ENCODE measurements at regions not wholly inside any gene's neighbourhood (a gene's known extent, or its start where the extent isn't known, plus 50 kb on each side); places are given as distances from the start of the nearest gene placed in this dataset.

- H4K8ac ChIP-seq (ENCODE audit: low read depth in 2 of 2, low read length in 2 of 2), result no peak overlapping the region
- intact Hi-C loops (cut with micrococcal nuclease), result no loop called here
- CTCF ChIA-PET, result no interaction called here
- no peak overlapping the region for H3K4me3 ChIP-seq (ENCODE audit: insufficient read depth, low read depth, low read length)
- no peak overlapping the region for H3K4ac ChIP-seq (ENCODE audit: low read depth, low read length)
- no peak overlapping the region for H2AFZ ChIP-seq (replicated peaks; ENCODE audit: low read length, poor library complexity)
- H2AK9ac ChIP-seq (replicated peaks; ENCODE audit: low read depth, low read length, poor library complexity), result no peak overlapping the region
- BruUV-seq (replicated peaks), result no TSS peak
- H3K79me1 ChIP-seq (ENCODE audit: low read depth in 1 of 2, low read length in 2 of 2), result no peaks in the 10 kb centered on the region
- TF ChIP-seq, protein P1, sequence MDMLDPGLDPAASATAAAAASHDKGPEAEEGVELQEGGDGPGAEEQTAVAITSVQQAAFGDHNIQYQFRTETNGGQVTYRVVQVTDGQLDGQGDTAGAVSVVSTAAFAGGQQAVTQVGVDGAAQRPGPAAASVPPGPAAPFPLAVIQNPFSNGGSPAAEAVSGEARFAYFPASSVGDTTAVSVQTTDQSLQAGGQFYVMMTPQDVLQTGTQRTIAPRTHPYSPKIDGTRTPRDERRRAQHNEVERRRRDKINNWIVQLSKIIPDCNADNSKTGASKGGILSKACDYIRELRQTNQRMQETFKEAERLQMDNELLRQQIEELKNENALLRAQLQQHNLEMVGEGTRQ (IDR thresholded peaks at IDR 0.05; ENCODE audit: low read depth, low read length), result no peak
- no peak overlapping the region for H2BK15ac ChIP-seq (ENCODE audit: low read depth, low read length)
- no peaks in the 10 kb centered on the region for H4K20me1 ChIP-seq (ENCODE audit: insufficient read depth, low read length)
- no peaks in the 10 kb centered on the region for H3K4me1 ChIP-seq (ENCODE audit: control insufficient read depth, insufficient read depth, low read length)
- ATAC-seq (ENCODE audit: low read depth) (no peak), DNase-seq (no peak)
- dilution Hi-C loops (cut with HindIII; ENCODE audit: low sequenced_read_pairs, unreplicated experiment), result no loop called here
- no peaks in the 10 kb centered on the region for H3K27me3 ChIP-seq (ENCODE audit: control insufficient read depth, insufficient read depth, low read length)
- H3K23ac ChIP-seq (ENCODE audit: low read depth, low read length), result no peak overlapping the region
- H2BK5ac ChIP-seq (ENCODE audit: low read depth, low read length, poor library complexity, severe bottlenecking), result no peak overlapping the region
- no peak overlapping the region for H4K91ac ChIP-seq (ENCODE audit: insufficient read depth, low read depth, low read length)
- H3K36me3 ChIP-seq (ENCODE audit: control insufficient read depth, insufficient read depth, low read length), result no peaks in the 10 kb centered on the region
- no peak overlapping the region for H3K18ac ChIP-seq (ENCODE audit: low read depth, low read length)
- H3K56ac ChIP-seq (ENCODE audit: extremely low read depth, insufficient read depth, low read length), result no peak overlapping the region
- no peak overlapping the region for H3K27ac ChIP-seq (ENCODE audit: insufficient read depth, low read length)
- H3K14ac ChIP-seq (replicated peaks; ENCODE audit: low read depth, low read length), result no peak overlapping the region
- H2BK120ac ChIP-seq (ENCODE audit: low read depth, low read length), result no peak overlapping the region
- H4K5ac ChIP-seq (ENCODE audit: low read depth, low read length), result no peak overlapping the region
- H3K9me1 ChIP-seq (ENCODE audit: insufficient read depth, low read length), result no peaks in the 10 kb centered on the region
- POLR2A ChIA-PET (ENCODE audit: unreplicated experiment), result no interaction called here
- no peak overlapping the region for H3K4me2 ChIP-seq (ENCODE audit: low read depth, low read length)
- 69% methylated on average over 7 of the region's 9 CpGs; no CpG with 5 or more reads in 1 of the 2 experiments for WGBS, 2 experiments (ENCODE audit: extremely low coverage in 2 of 2, insufficient read length in 1 of 2)
- H3K9ac ChIP-seq (ENCODE audit: low read depth, low read length), result no peak overlapping the region
- in situ Hi-C loops (cut with MboI; ENCODE audit: low sequenced_read_pairs), result no loop called here
- H2AK5ac ChIP-seq (ENCODE audit: low read depth, low read length), result no peak overlapping the region
- H2BK20ac ChIP-seq (ENCODE audit: low read depth, low read length), result no peak overlapping the region
- peaks cover 10% of the 10 kb centered on the region for H3K9me3 ChIP-seq (ENCODE audit: control insufficient read depth, insufficient read depth, low read length)
Measured at GRCh38 chr6:10099529-10100140, 315.2 kb downstream of the TFAP2A start.
